Effector memory CD8-positive, alpha-beta T cell (primary cell): ENCODE measurements at regions not wholly inside any gene's neighbourhood (a gene's known extent, or its start where the extent isn't known, plus 50 kb on each side); places are given as distances from the start of the nearest gene placed in this dataset.

Experiments used
- ATAC-seq: fragments of 150-1000 bp; cut with Tn5 transposase; replicated peaks from 2 replicates; pipeline ENCODE4 v1.10.0; 2021; ENCODE audit warnings: mild to moderate bottlenecking, moderate library complexity
- DNase-seq, 3 experiments: peaks; one replicate each; pipeline ENCODE4 v3.0.0; 2021
- H3K27ac Mint-ChIP-seq, 2 donors: one replicate each; pipeline ENCODE4 v1.8.0; 2022; ENCODE audit warnings: mild to moderate bottlenecking in 2 of 2, mixed read lengths in 2 of 2, moderate library complexity in 2 of 2
- H3K27me3 Mint-ChIP-seq, 2 donors: one replicate each; pipeline ENCODE4 v1.8.0; 2022; ENCODE audit warnings: mixed read lengths in 2 of 2
- H3K36me3 Mint-ChIP-seq: one replicate; pipeline ENCODE4 v1.8.0; 2022; ENCODE audit warnings: mild to moderate bottlenecking, moderate library complexity, mixed read lengths; ENCODE audit not compliant: insufficient read depth
- H3K4me1 Mint-ChIP-seq, 2 donors: one replicate each; pipeline ENCODE4 v1.8.0; 2022; ENCODE audit warnings: low read depth in 2 of 2, mixed read lengths in 2 of 2
- H3K4me3 Mint-ChIP-seq, 2 donors: one replicate each; pipeline ENCODE4 v1.8.0; 2022; ENCODE audit warnings: mild to moderate bottlenecking in 2 of 2, mixed read lengths in 2 of 2, moderate library complexity in 2 of 2
- H3K9me3 Mint-ChIP-seq, 2 donors: one replicate each; pipeline ENCODE4 v1.8.0; 2022; ENCODE audit warnings: mixed read lengths in 2 of 2

- no peak for DNase-seq
- ATAC-seq, result no peak
- Mint-ChIP-seq H3K4me3 (no peak overlapping the region), H3K36me3 (peaks cover 4% of the 10 kb centered on the region), H3K27me3 (peaks cover 28 to 54% of the 10 kb centered on the region in 2 donors), H3K4me1 (no peaks in the 10 kb centered on the region), H3K27ac (no peak overlapping the region), H3K9me3 (no peaks in the 10 kb centered on the region)
Measured at GRCh38 chr22:48829908-48830307, 997.8 kb downstream of the BRD1 start.

GRCh38 chr22:48828688-48829087, 999.0 kb downstream of the BRD1 start:
- ATAC-seq (no peak), DNase-seq (no peak)
- no peaks in the 10 kb centered on the region for H3K4me1 Mint-ChIP-seq
- peaks cover 26 to 59% of the 10 kb centered on the region in 2 donors for H3K27me3 Mint-ChIP-seq
- H3K4me3 Mint-ChIP-seq, result no peak overlapping the region
- H3K36me3 Mint-ChIP-seq, result peaks cover 4% of the 10 kb centered on the region
- H3K27ac Mint-ChIP-seq, result no peak overlapping the region
- no peaks in the 10 kb centered on the region for H3K9me3 Mint-ChIP-seq

DNA sequence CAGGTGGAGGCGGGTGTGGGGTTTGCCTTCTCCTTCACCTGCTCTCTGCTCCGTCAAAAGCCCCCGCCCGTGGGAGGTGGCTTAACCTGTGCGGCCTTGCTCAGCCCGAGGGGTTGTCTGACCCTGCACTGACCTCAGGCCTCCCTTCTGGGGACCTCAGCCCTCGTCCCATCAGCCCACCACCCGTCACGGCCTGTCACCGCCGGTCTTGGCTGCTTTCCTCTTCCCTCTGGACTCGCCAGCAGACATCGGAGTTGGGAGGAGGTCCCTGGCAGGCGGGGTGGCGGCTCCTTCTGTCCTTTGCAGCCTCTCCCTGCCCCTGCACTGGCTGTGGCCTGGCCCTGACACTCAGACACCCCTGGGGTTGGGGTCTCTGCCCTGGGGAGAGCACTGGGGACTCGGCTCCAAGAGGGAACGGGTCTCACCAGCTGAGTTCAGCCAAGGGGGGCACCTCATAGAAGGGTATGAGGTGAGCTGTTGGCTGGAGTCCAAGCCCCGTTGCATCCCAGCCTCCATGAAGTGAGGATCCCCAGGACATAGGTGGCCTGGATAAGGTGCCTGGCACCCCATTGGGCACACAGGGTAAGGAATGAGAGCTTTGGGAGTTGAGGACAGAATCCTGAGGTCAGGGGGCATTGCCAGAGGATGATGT, 999.6 kb downstream of the BRD1 start:
- no peak for DNase-seq
- H3K27ac Mint-ChIP-seq, result no peak overlapping the region
- no peaks in the 10 kb centered on the region for H3K4me1 Mint-ChIP-seq
- ATAC-seq, result no peak
- H3K4me3 Mint-ChIP-seq, result no peak overlapping the region
- H3K9me3 Mint-ChIP-seq, result no peaks in the 10 kb centered on the region
- peaks cover 4% of the 10 kb centered on the region for H3K36me3 Mint-ChIP-seq
- peaks cover 25 to 66% of the 10 kb centered on the region in 2 donors for H3K27me3 Mint-ChIP-seq

DNA sequence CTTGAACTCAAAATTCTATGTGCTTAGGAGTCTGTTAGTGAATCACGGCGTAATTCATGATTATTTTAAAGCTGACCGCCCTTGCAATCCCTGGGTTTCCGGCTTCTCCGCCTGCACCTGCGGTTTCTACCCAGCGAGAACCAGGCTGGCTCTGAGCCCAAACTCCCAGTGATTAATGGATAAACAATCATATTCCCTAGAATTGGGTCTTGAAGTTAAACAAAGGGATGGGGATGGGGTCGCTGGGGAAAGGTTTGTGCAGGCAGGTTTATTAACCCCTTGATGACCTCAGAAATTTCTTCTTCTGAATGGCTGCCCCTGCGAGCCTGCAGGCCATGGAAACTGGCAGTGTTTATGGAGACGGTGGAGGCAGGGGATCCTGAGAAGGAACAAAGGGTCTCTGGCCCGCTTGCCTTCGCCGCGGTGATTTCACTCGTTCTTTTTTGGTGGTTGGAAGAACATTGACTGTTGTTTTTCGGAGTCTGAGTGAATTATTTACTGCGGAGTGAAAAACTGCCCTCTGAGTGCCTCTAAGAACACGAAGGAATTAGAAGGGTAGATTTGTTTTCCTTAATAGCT, 1000.3 kb downstream of the BRD1 start:
- no peaks in the 10 kb centered on the region for H3K9me3 Mint-ChIP-seq
- peaks cover 4% of the 10 kb centered on the region for H3K36me3 Mint-ChIP-seq
- no peak for DNase-seq
- peaks cover 28 to 71% of the 10 kb centered on the region in 2 donors for H3K27me3 Mint-ChIP-seq
- no peaks in the 10 kb centered on the region for H3K4me1 Mint-ChIP-seq
- no peak overlapping the region for H3K27ac Mint-ChIP-seq
- no peak overlapping the region for H3K4me3 Mint-ChIP-seq
- ATAC-seq, result no peak

- no peak for ATAC-seq
- no peaks in the 10 kb centered on the region for H3K9me3 Mint-ChIP-seq
- H3K36me3 Mint-ChIP-seq, result no peaks in the 10 kb centered on the region
- DNase-seq, result no peak
- no peak overlapping the region for H3K27ac Mint-ChIP-seq
- H3K27me3 Mint-ChIP-seq, result peaks cover 28 to 71% of the 10 kb centered on the region in 2 donors
- no peak overlapping the region for H3K4me3 Mint-ChIP-seq
- H3K4me1 Mint-ChIP-seq, result no peaks in the 10 kb centered on the region
Measured at GRCh38 chr22:48826546-48826945, 1001.1 kb downstream of the BRD1 start.

- Mint-ChIP-seq H3K9me3 (no peaks in the 10 kb centered on the region), H3K36me3 (no peaks in the 10 kb centered on the region)
- DNase-seq, result no peak
Measured at GRCh38 chr22:48825802-48826520, 1001.7 kb downstream of the BRD1 start.

DNA sequence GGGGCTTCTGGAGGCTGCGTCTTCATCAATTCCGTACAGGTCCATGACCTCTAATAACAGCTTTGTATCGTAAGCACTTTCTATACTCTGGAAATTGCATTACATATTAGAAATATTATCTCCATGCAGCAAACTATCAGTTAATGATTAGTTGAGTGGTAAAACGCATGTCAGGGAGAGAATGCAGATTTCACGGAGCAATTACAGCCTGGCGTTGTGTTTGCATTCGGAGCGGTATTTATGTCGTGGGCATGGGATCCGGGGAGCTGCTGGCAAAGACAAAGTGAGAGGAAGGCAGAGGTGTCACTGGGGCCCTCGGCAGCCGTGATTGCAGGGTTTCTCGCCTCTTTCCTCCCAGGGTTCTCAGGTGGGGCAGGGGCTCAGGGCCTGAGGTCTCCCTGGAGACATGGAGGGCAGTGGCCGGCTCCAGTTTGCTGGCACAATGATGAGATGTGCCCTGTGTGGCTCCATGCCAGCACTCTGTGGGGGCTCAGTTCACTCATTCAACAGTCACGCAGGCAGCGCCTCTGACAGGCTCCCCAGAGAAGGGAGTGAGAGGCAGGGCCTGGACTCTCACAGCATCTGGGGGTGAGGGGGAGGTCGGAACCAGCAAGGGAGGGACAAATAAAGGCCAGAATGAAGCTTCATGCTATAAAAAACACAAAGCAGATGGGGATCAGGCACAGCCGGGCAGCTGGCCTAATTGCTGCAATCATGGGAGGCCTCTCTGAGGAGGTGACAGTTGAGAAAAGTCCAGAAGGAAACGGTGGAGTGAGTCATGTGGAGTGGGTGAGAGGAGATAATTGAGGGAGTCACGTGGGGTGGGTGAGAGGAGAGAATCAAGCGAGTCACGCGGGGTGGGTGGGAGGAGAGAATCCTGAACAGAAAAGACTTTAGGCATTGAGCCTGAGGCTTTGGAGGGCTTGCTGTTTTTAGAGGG, 1002.7 kb downstream of the BRD1 start:
- Mint-ChIP-seq H3K27me3 (peaks cover 28 to 69% of the 10 kb centered on the region in 2 donors), H3K36me3 (no peaks in the 10 kb centered on the region), H3K27ac (no peak overlapping the region), H3K4me3 (no peak overlapping the region), H3K4me1 (no peaks in the 10 kb centered on the region), H3K9me3 (no peaks in the 10 kb centered on the region)
- ATAC-seq (no peak), DNase-seq (no peak)

More at GRCh38 chr22:48825802-48826520, 1001.7 kb downstream of the BRD1 start:
- ATAC-seq, result no peak
- Mint-ChIP-seq H3K27me3 (peaks cover 28 to 71% of the 10 kb centered on the region in 2 donors), H3K4me1 (no peaks in the 10 kb centered on the region), H3K4me3 (no peak overlapping the region), H3K27ac (no peak overlapping the region)

- Mint-ChIP-seq H3K27me3 (peaks cover 22 to 58% of the 10 kb centered on the region in 2 donors), H3K36me3 (no peaks in the 10 kb centered on the region), H3K4me1 (no peaks in the 10 kb centered on the region), H3K27ac (no peak overlapping the region), H3K4me3 (no peak overlapping the region), H3K9me3 (no peaks in the 10 kb centered on the region)
- ATAC-seq, result no peak
- DNase-seq, result no peak
Measured at GRCh38 chr22:48823941-48824340, 1003.7 kb downstream of the BRD1 start.

- Mint-ChIP-seq H3K4me3 (no peak overlapping the region), H3K27me3 (peaks cover 17 to 46% of the 10 kb centered on the region in 2 donors), H3K36me3 (peaks cover 2% of the 10 kb centered on the region), H3K9me3 (no peaks in the 10 kb centered on the region), H3K27ac (no peak overlapping the region), H3K4me1 (no peaks in the 10 kb centered on the region)
- ATAC-seq (no peak), DNase-seq (no peak)
Measured at GRCh38 chr22:48822278-48823233, 1005.1 kb downstream of the BRD1 start.

DNA sequence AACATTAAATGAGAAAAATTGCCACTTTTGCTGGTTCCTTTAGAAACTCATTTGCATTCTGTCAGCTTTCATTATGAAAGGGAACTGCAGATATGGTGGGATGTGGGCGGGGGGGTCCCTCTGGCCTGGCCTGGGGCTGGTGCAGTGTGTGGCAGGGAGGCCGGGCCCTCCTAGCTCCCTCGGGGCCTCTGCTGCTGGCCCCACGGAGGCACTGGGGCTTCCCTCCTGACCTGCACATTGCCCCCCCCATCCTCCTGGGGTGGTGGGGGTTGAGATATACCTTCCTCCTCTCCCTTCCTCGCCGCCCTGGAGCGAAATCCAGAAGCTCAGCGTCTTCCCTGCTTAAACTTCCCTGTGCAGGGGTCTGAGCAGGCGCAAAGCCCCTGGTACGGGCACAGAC, 1005.9 kb downstream of the BRD1 start:
- DNase-seq (no peak), ATAC-seq (no peak)
- Mint-ChIP-seq H3K27ac (no peak overlapping the region), H3K36me3 (peaks cover 2% of the 10 kb centered on the region), H3K4me3 (no peak overlapping the region), H3K9me3 (no peaks in the 10 kb centered on the region), H3K4me1 (no peaks in the 10 kb centered on the region), H3K27me3 (peaks cover 21 to 48% of the 10 kb centered on the region in 2 donors)

DNA sequence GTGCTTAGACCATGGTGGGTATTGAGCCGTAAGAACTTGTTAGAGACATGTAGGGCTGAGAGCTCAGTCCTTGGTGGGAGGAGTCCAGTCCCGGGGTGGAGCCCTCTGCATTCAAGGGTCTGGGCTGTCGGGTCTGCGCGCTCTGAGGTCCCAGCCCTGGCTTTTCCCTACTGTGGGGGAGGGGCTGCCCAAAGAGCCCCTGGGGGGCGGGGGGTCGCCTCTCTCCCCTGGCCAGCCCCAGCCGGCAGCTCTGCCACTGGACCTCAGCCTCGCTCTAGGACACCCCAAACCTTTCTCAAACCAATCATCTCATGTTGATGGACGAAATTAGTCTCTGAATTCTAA, 1006.4 kb downstream of the BRD1 start:
- Mint-ChIP-seq H3K4me1 (no peaks in the 10 kb centered on the region), H3K27ac (no peak overlapping the region), H3K9me3 (no peaks in the 10 kb centered on the region), H3K4me3 (no peak overlapping the region), H3K27me3 (peaks cover 21 to 47% of the 10 kb centered on the region in 2 donors), H3K36me3 (peaks cover 2% of the 10 kb centered on the region)
- ATAC-seq (no peak), DNase-seq (no peak)

- Mint-ChIP-seq H3K9me3 (no peaks in the 10 kb centered on the region), H3K36me3 (peaks cover 2% of the 10 kb centered on the region), H3K4me1 (no peaks in the 10 kb centered on the region), H3K27ac (no peak overlapping the region), H3K27me3 (peaks cover 21 to 41% of the 10 kb centered on the region in 2 donors), H3K4me3 (no peak overlapping the region)
- DNase-seq, result no peak
- ATAC-seq, result no peak
Measured at GRCh38 chr22:48820481-48821345, 1007.0 kb downstream of the BRD1 start.
